ENCODE measurements at regions not wholly inside any gene's neighbourhood (a gene's known extent, or its start where the extent isn't known, plus 50 kb on each side); places are given as distances from the start of the nearest gene placed in this dataset.

- no peaks in the 10 kb centered on the region for H3K9me2 ChIP-seq (replicated peaks; ENCODE audit: low read depth, low read length)
- no peaks in the 10 kb centered on the region for H3K36me3 ChIP-seq (ENCODE audit: insufficient read depth, low read length)
- H3K27me3 ChIP-seq (ENCODE audit: insufficient read depth, low read length, poor library complexity, severe bottlenecking) = no peaks in the 10 kb centered on the region
- H3F3A ChIP-seq (ENCODE audit: low read depth) = no peaks in the 10 kb centered on the region
- H3K4me2 ChIP-seq (ENCODE audit: low read depth, low read length, poor library complexity, severe bottlenecking) = no peak overlapping the region
- H3K4me1 ChIP-seq (ENCODE audit: insufficient read depth, low read length, poor library complexity, severe bottlenecking) = no peaks in the 10 kb centered on the region
- no peak overlapping the region for H2AFZ ChIP-seq (ENCODE audit: low read length)
- no peaks in the 10 kb centered on the region for H3K9me3 ChIP-seq (ENCODE audit: insufficient read depth, low read depth, low read length)
- no peak for TF ChIP-seq EZH2phosphoT487 (IDR thresholded peaks at IDR 0.05; ENCODE audit: borderline replicate concordance)
- peak; percentile 64 for TF ChIP-seq CTCF (conservative IDR thresholded peaks at IDR 0.05; ENCODE audit: low read length)
- no peak overlapping the region for H3K4me3 ChIP-seq (ENCODE audit: low read length, poor library complexity, severe bottlenecking)
- no peak overlapping the region for H3K9ac ChIP-seq (ENCODE audit: low read depth, low read length, poor library complexity, severe bottlenecking)
- H3K79me2 ChIP-seq (ENCODE audit: insufficient read depth, low read length) = no peaks in the 10 kb centered on the region
- H4K20me1 ChIP-seq (ENCODE audit: insufficient read depth, low read length, poor library complexity, severe bottlenecking) = no peaks in the 10 kb centered on the region
Observed at GRCh38 chr13:65966991-65967451, 1263.1 kb downstream of the PCDH9 start.

DNA sequence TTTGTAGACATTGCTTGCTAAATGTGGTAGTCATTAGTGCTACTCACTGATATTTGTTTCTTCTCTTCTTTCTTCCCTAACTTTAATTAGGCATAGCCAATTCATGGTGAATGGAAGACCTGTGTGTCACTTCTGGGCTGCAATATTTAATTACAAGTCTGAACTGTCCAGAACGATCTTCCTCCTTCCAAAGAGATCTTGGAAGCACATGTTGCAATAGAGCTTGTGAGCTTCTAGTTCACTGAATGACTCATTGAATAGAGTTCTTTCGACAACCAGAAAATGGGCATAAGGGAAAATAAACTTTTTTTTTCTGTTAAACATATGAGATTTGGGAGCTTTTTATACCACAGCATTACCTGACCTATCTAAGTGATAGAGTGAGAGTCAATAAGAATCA, 1264.6 kb downstream of the PCDH9 start:
- no peak for TF ChIP-seq EZH2phosphoT487 (IDR thresholded peaks at IDR 0.05; ENCODE audit: borderline replicate concordance)
- TF ChIP-seq CTCF (conservative IDR thresholded peaks at IDR 0.05; ENCODE audit: low read length) = no peak

DNA sequence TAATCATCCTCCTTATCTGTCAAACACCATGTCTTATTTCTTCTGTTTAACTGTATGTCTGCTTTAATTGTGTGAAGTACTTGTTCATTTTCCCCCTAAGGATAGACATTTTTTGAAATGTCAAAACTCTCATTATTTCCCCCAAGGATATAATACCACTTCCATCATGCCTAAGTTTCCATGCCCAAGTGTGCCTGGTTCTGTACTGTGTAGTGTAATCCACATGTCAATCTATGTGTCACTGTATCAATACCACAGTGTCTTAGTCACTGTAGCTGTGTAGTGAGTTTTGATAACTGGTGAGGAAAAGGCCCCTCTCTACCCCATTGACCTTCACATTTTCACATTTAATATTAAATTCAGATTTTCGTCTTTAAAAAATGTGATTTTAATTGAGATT, 1265.5 kb downstream of the PCDH9 start:
- Histone ChIP-seq H3K9ac (ENCODE audit: low read depth, low read length, poor library complexity, severe bottlenecking) (no peak overlapping the region), H3K79me2 (ENCODE audit: insufficient read depth, low read length) (no peaks in the 10 kb centered on the region), H3K36me3 (ENCODE audit: insufficient read depth, low read length) (no peaks in the 10 kb centered on the region), H4K20me1 (ENCODE audit: insufficient read depth, low read length, poor library complexity, severe bottlenecking) (no peaks in the 10 kb centered on the region), H3F3A (ENCODE audit: low read depth) (no peaks in the 10 kb centered on the region), H3K9me2 (replicated peaks; ENCODE audit: low read depth, low read length) (no peaks in the 10 kb centered on the region), H3K4me2 (ENCODE audit: low read depth, low read length, poor library complexity, severe bottlenecking) (no peak overlapping the region), H3K4me1 (ENCODE audit: insufficient read depth, low read length, poor library complexity, severe bottlenecking) (no peaks in the 10 kb centered on the region), H2AFZ (ENCODE audit: low read length) (no peak overlapping the region), H3K27me3 (ENCODE audit: insufficient read depth, low read length, poor library complexity, severe bottlenecking) (no peaks in the 10 kb centered on the region), H3K4me3 (ENCODE audit: low read length, poor library complexity, severe bottlenecking) (no peak overlapping the region), H3K9me3 (ENCODE audit: insufficient read depth, low read depth, low read length) (no peaks in the 10 kb centered on the region)
- TF ChIP-seq EZH2phosphoT487 (IDR thresholded peaks at IDR 0.05; ENCODE audit: borderline replicate concordance) (no peak), CTCF (conservative IDR thresholded peaks at IDR 0.05; ENCODE audit: low read length) (no peak)

More for the DNA sequence above, 1264.6 kb downstream of the PCDH9 start:
- Histone ChIP-seq H3K27me3 (ENCODE audit: insufficient read depth, low read length, poor library complexity, severe bottlenecking) (no peaks in the 10 kb centered on the region), H3K9me3 (ENCODE audit: insufficient read depth, low read depth, low read length) (no peaks in the 10 kb centered on the region), H3K9ac (ENCODE audit: low read depth, low read length, poor library complexity, severe bottlenecking) (no peak overlapping the region), H3F3A (ENCODE audit: low read depth) (no peaks in the 10 kb centered on the region), H3K36me3 (ENCODE audit: insufficient read depth, low read length) (no peaks in the 10 kb centered on the region), H3K4me1 (ENCODE audit: insufficient read depth, low read length, poor library complexity, severe bottlenecking) (no peaks in the 10 kb centered on the region), H3K4me2 (ENCODE audit: low read depth, low read length, poor library complexity, severe bottlenecking) (no peak overlapping the region), H4K20me1 (ENCODE audit: insufficient read depth, low read length, poor library complexity, severe bottlenecking) (no peaks in the 10 kb centered on the region), H3K9me2 (replicated peaks; ENCODE audit: low read depth, low read length) (no peaks in the 10 kb centered on the region), H2AFZ (ENCODE audit: low read length) (no peak overlapping the region), H3K79me2 (ENCODE audit: insufficient read depth, low read length) (no peaks in the 10 kb centered on the region), H3K4me3 (ENCODE audit: low read length, poor library complexity, severe bottlenecking) (no peak overlapping the region)

Data from Loucy (cell line).